Neural cell (in vitro differentiated cells): ENCODE measurements at regions not wholly inside any gene's neighbourhood (a gene's known extent, or its start where the extent isn't known, plus 50 kb on each side); places are given as distances from the start of the nearest gene placed in this dataset.

ENCODE experiments used
- EP300 ChIP-seq: fragments of 450-650 bp; conservative IDR thresholded peaks from 2 replicates; pipeline ENCODE4 v1.6.1; 2014; ENCODE audit warnings: antibody characterized with exemption, mild to moderate bottlenecking, moderate library complexity; ENCODE audit not compliant: poor library complexity, severe bottlenecking
- EZH2 ChIP-seq: fragments of 200-600, 300-800 bp; shearing (Covaris generic), sonication (generic); IDR thresholded peaks from 2 replicates; pipeline ENCODE4 v1.6.1; 2014; ENCODE audit warnings: antibody characterized with exemption, low read length, borderline replicate concordance, mild to moderate bottlenecking; ENCODE audit not compliant: insufficient read depth, poor library complexity, severe bottlenecking
- POLR2AphosphoS5 ChIP-seq: IDR thresholded peaks from 2 replicates; pipeline ENCODE4 v1.6.1; 2012
- RAD21 ChIP-seq: fragments of 450-650 bp; conservative IDR thresholded peaks from 2 replicates; pipeline ENCODE4 v1.6.1; 2014; ENCODE audit warnings: antibody characterized with exemption, mild to moderate bottlenecking, moderate library complexity
- TAF1 ChIP-seq: IDR thresholded peaks from 2 replicates; pipeline ENCODE4 v1.6.1; 2012; ENCODE audit warnings: low read depth
- TF ChIP-seq, protein P1 (sequence below): fragments of 450-650 bp; IDR thresholded peaks from 2 replicates; pipeline ENCODE4 v1.5.1; 2014; ENCODE audit warnings: antibody characterized with exemption, mild to moderate bottlenecking, moderate library complexity; ENCODE audit not compliant: poor library complexity, severe bottlenecking
- TF ChIP-seq, protein P2 (sequence below): IDR thresholded peaks from 2 replicates; pipeline ENCODE4 v1.6.1; 2012; ENCODE audit warnings: borderline replicate concordance

DNA sequence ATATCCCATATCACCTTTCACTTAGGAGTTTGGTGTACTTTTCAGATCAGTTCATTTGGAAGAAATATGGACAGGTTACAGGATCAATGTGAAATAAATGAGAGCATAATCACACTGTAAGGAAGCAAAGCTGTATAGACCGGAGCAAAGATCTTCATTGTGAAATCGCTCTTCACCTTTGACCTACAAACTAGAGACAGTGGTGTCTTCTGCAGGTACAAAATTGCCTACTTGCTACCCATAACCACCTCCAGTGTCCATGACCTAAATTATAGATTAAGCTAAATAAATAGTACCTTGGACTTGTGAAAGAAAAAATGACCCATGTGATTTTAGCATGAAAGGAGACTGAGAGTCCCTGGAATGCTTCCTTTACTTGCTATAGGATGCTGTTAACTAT is 379.5 kb upstream of the SUCLG2 start:
- TF ChIP-seq, protein P1, sequence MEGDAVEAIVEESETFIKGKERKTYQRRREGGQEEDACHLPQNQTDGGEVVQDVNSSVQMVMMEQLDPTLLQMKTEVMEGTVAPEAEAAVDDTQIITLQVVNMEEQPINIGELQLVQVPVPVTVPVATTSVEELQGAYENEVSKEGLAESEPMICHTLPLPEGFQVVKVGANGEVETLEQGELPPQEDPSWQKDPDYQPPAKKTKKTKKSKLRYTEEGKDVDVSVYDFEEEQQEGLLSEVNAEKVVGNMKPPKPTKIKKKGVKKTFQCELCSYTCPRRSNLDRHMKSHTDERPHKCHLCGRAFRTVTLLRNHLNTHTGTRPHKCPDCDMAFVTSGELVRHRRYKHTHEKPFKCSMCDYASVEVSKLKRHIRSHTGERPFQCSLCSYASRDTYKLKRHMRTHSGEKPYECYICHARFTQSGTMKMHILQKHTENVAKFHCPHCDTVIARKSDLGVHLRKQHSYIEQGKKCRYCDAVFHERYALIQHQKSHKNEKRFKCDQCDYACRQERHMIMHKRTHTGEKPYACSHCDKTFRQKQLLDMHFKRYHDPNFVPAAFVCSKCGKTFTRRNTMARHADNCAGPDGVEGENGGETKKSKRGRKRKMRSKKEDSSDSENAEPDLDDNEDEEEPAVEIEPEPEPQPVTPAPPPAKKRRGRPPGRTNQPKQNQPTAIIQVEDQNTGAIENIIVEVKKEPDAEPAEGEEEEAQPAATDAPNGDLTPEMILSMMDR: no peak
- no peak for TF ChIP-seq EP300
- no peak for TF ChIP-seq POLR2AphosphoS5
- TF ChIP-seq RAD21: no peak
- TF ChIP-seq EZH2: no peak
- TF ChIP-seq, protein P2, sequence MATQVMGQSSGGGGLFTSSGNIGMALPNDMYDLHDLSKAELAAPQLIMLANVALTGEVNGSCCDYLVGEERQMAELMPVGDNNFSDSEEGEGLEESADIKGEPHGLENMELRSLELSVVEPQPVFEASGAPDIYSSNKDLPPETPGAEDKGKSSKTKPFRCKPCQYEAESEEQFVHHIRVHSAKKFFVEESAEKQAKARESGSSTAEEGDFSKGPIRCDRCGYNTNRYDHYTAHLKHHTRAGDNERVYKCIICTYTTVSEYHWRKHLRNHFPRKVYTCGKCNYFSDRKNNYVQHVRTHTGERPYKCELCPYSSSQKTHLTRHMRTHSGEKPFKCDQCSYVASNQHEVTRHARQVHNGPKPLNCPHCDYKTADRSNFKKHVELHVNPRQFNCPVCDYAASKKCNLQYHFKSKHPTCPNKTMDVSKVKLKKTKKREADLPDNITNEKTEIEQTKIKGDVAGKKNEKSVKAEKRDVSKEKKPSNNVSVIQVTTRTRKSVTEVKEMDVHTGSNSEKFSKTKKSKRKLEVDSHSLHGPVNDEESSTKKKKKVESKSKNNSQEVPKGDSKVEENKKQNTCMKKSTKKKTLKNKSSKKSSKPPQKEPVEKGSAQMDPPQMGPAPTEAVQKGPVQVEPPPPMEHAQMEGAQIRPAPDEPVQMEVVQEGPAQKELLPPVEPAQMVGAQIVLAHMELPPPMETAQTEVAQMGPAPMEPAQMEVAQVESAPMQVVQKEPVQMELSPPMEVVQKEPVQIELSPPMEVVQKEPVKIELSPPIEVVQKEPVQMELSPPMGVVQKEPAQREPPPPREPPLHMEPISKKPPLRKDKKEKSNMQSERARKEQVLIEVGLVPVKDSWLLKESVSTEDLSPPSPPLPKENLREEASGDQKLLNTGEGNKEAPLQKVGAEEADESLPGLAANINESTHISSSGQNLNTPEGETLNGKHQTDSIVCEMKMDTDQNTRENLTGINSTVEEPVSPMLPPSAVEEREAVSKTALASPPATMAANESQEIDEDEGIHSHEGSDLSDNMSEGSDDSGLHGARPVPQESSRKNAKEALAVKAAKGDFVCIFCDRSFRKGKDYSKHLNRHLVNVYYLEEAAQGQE: no peak
- TF ChIP-seq TAF1: no peak
